K562 (cell line): ENCODE measurements at regions not wholly inside any gene's neighbourhood (a gene's known extent, or its start where the extent isn't known, plus 50 kb on each side); places are given as distances from the start of the nearest gene placed in this dataset.
"Not testable (repeated sequence)": the region's sequence is repeated elsewhere in the genome, so short reads cannot be mapped to it uniquely, and the experiment has no call there.

Experiments
- ATAC-seq: fragments of 200-7000 bp; cut with Tn5 transposase; 3 replicates; pipeline ENCODE4 v1.9.1; 2020; ENCODE audit warnings: moderate library complexity
- BruUV-seq: library from RNA; stranded (reverse); fragments of 400-500 nt; replicated peaks from 2 replicates; lab custom pipeline; 2021; lab: Mats Ljungman, UMichigan
- CTCF ChIA-PET: fragments of 300-600 bp; formaldehyde crosslinking; extraction: SDS; loops from one replicate; lab custom pipeline; 2021; ENCODE audit warnings: low intra/inter-chr PET ratio; lab: Yijun Ruan, JAX
- POLR2A ChIA-PET: fragments of 300-600, 350-650 bp; sonication (Branson Sonifier 250); formaldehyde crosslinking; extraction: SDS; loops from one replicate; lab custom pipeline; 2021; ENCODE audit warnings: antibody characterized with exemption, inconsistent platforms; lab: Yijun Ruan, JAX
- DNase-seq, 4 experiments: peaks; one replicate each; pipeline versions ENCODE4 v3.0.0 to v3.0.0-alpha.2; 2011 to 2018; ENCODE audit warnings: low spot score in 3 of 4, mixed read lengths in 3 of 4; ENCODE audit errors: extremely low read depth in 1 of 4
- FAIRE-seq: peaks from 2 replicates; lab custom pipeline; 2011; peaks lifted over from hg19 to GRCh38; lab: Jason Lieb, UNC
- H2AFZ ChIP-seq: 2 replicates; pipeline ENCODE4 v1.6.0; 2011; ENCODE audit warnings: low read depth, low read length, control low read depth, inconsistent platforms
- H3K27ac ChIP-seq: fragments of 200-600 bp; 3 replicates; pipeline ENCODE4 v1.8.0; 2011; ENCODE audit warnings: low read depth, mild to moderate bottlenecking, control low read depth, inconsistent platforms, low read length, moderate library complexity, mixed read lengths; ENCODE audit errors: extremely low read depth
- H3K27me3 ChIP-seq, 2 experiments: fragments of 300-600 bp in 1 of 2; 2 replicates in 1 of 2; 3 replicates in 1 of 2; pipeline versions ENCODE4 v1.6.0 to v1.8.0; 2011; ENCODE audit warnings: inconsistent platforms in 2 of 2, low read length in 2 of 2, mild to moderate bottlenecking in 1 of 2, mixed read lengths in 1 of 2, moderate library complexity in 1 of 2; ENCODE audit not compliant: control insufficient read depth in 2 of 2, insufficient read depth in 2 of 2
- H3K36me3 ChIP-seq: fragments of 300-600 bp; 3 replicates; pipeline ENCODE4 v1.8.0; 2011; ENCODE audit warnings: mild to moderate bottlenecking, low read length, inconsistent platforms; ENCODE audit not compliant: control insufficient read depth, insufficient read depth
- H3K4me1 ChIP-seq, 2 experiments: fragments of 200-600 bp in 1 of 2; replicated peaks in 1 of 2; 2 replicates in 1 of 2; 3 replicates in 1 of 2; pipeline versions ENCODE4 v1.5.1 to v1.8.0; 2011; ENCODE audit warnings: inconsistent platforms in 2 of 2, low read length in 2 of 2, mild to moderate bottlenecking in 1 of 2, mixed read lengths in 1 of 2, moderate library complexity in 1 of 2; ENCODE audit not compliant: control insufficient read depth in 2 of 2, insufficient read depth in 2 of 2
- H3K4me2 ChIP-seq: 2 replicates; pipeline ENCODE4 v1.6.1; 2011; ENCODE audit warnings: low read length, control low read depth, inconsistent platforms, mixed read lengths; ENCODE audit not compliant: insufficient read depth
- H3K4me3 ChIP-seq: fragments of 200-600 bp; sonication (generic), shearing (Covaris generic); 2 replicates; pipeline ENCODE4 v1.5.1; 2016; ENCODE audit warnings: control low read depth, inconsistent platforms
- H3K79me2 ChIP-seq: fragments of 200-600 bp; 3 replicates; pipeline ENCODE4 v1.8.0; 2011; ENCODE audit warnings: low read length, inconsistent platforms; ENCODE audit not compliant: control insufficient read depth, insufficient read depth
- H3K9ac ChIP-seq, 2 experiments: 2 replicates each; pipeline versions ENCODE4 v1.6.0 to v1.6.1; 2011; ENCODE audit warnings: low read depth in 2 of 2, low read length in 2 of 2, control low read depth in 1 of 2, inconsistent platforms in 1 of 2, mild to moderate bottlenecking in 1 of 2, mixed read lengths in 1 of 2; ENCODE audit not compliant: insufficient read depth in 1 of 2
- H3K9me1 ChIP-seq: one replicate; pipeline ENCODE4 v1.6.0; 2011; ENCODE audit warnings: inconsistent platforms, mild to moderate bottlenecking, low read length, moderate library complexity; ENCODE audit not compliant: control insufficient read depth, insufficient read depth
- H3K9me3 ChIP-seq: replicated peaks from 2 replicates; pipeline ENCODE4 v1.5.1; 2011; ENCODE audit warnings: low read depth, low read length, inconsistent platforms; ENCODE audit not compliant: control insufficient read depth, insufficient read depth
- H4K20me1 ChIP-seq: replicated peaks from 2 replicates; pipeline ENCODE4 v1.6.1; 2011; ENCODE audit warnings: low read length, inconsistent platforms, mixed read lengths; ENCODE audit not compliant: control insufficient read depth, insufficient read depth
- RAD21 ChIP-seq, 2 experiments: fragments of 250-450 bp in 1 of 2; fragments of 450-650 bp in 1 of 2; sonication (Bioruptor Pico) in 1 of 2; formaldehyde crosslinking in 1 of 2; IDR thresholded peaks in 1 of 2; conservative IDR thresholded peaks in 1 of 2; 2 replicates each; pipeline versions ENCODE4 v1.4.0 to v1.8.0; 2020 to 2022; ENCODE audit warnings: mild to moderate bottlenecking in 2 of 2, moderate library complexity in 1 of 2
- RNF2 ChIP-seq: sonication (generic); IDR thresholded peaks from 2 replicates; pipeline ENCODE4 v1.6.1; 2016
- whole genome bisulfite sequencing: fragments of 100-300 bp; shearing (Covaris generic); methylation state at CpG from one replicate; pipeline ENCODE4 v1.1.6; 2016; ENCODE audit warnings: low coverage, mixed read lengths; ENCODE audit not compliant: insufficient coverage; ENCODE audit errors: missing lambda C conversion rate; 5-methylcytosine and 5-hydroxymethylcytosine counted together
- in situ Hi-C: fragments of 300-500 bp; cut with MboI; formaldehyde crosslinking; loops from 4 replicates; pipeline ENCODE4 v1.15.0; 2018; ENCODE audit warnings: inconsistent platforms, mixed read lengths
- intact Hi-C: fragments of 100-400 bp; cut with micrococcal nuclease; formaldehyde crosslinking; loops from 2 replicates; pipeline ENCODE4 v1.14.2; 2022
- TF ChIP-seq, protein P1 (sequence below): fragments of 250-450 bp; sonication (Bioruptor Pico); IDR thresholded peaks from 2 replicates; pipeline ENCODE4 v1.4.0; 2020; ENCODE audit warnings: mild to moderate bottlenecking, moderate library complexity

DNA sequence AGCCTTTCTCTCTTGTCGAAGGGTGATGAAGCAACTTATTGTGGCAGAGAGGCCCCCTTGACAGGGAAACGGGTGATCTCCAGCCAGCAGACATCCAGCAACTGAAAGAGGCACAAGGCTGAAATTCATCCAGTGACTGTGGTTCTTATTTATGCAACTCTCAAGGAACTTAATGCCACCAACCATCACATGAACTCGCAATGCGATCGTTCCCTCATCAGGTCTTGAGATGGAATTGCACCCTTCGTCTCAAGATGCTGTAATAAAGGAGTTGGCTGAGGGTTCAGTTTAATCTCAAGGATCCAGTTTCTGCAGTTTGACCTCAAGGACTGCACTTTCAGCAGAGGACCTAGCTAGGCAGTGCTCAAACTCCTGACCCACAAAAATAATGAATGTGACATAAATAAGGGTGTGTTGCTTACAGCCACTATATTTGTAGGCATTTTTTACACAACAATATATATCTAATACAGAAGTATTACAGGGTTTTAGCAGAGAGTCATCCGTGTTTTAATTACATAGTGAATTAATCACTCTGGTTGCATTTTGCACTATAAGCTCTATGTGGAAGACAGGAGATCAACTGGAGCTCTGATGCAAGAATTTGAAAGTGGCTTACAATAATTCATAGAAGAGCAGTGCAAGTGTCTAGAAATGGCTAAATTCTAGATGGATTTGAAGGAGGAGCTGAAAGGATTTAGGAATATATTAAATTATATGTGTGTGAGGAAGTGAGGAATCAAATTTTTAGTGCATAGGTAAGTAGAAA lies 957.8 kb upstream of the CTNND2 start:
- Histone ChIP-seq H3K9me3 (no peaks in the 10 kb centered on the region), H3K27ac (no peak overlapping the region), H3K79me2 (no peaks in the 10 kb centered on the region), H3K4me1 (no peaks in the 10 kb centered on the region), H3K4me3 (no peak overlapping the region), H3K4me2 (no peak overlapping the region), H3K9ac (no peak overlapping the region), H3K27me3 (no peaks in the 10 kb centered on the region), H3K36me3 (no peaks in the 10 kb centered on the region), H4K20me1 (no peaks in the 10 kb centered on the region), H2AFZ (no peak overlapping the region), H3K9me1 (no peaks in the 10 kb centered on the region)
- FAIRE-seq: no peak
- 4% methylated on average over 7 of the region's 7 CpGs for WGBS
- intact Hi-C loops: no loop called here
- TF ChIP-seq, protein P1, sequence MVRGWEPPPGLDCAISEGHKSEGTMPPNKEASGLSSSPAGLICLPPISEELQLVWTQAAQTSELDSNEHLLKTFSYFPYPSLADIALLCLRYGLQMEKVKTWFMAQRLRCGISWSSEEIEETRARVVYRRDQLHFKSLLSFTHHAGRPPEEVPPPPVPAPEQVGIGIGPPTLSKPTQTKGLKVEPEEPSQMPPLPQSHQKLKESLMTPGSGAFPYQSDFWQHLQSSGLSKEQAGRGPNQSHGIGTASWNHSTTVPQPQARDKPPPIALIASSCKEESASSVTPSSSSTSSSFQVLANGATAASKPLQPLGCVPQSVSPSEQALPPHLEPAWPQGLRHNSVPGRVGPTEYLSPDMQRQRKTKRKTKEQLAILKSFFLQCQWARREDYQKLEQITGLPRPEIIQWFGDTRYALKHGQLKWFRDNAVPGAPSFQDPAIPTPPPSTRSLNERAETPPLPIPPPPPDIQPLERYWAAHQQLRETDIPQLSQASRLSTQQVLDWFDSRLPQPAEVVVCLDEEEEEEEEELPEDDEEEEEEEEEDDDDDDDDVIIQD: no peak
- TF ChIP-seq RNF2 (no peak), RAD21 (CRISPR knock-in tag; conservative IDR thresholded peaks at IDR 0.05 in 1 of 2, IDR thresholded peaks at IDR 0.05 in 1 of 2) (peak in 1 of 2 experiments; percentile 20; a peak in 1 of 4 replicates)
- CTCF ChIA-PET: no interaction called here
- no peak for ATAC-seq
- DNase-seq: no peak
- no TSS peak for BruUV-seq
- in situ Hi-C loops: no loop called here
- POLR2A ChIA-PET: no interaction called here

GRCh38 chr5:12856105-12856504 lies 951.9 kb upstream of the CTNND2 start:
- BruUV-seq, ATAC-seq, H3K4me1 ChIP-seq, H2AFZ ChIP-seq, H3K79me2 ChIP-seq, FAIRE-seq, H3K4me3 ChIP-seq, H4K20me1 ChIP-seq, intact Hi-C loops, H3K9ac ChIP-seq, H3K9me3 ChIP-seq, H3K36me3 ChIP-seq, H3K9me1 ChIP-seq, H3K27me3 ChIP-seq, POLR2A ChIA-PET, in situ Hi-C loops, DNase-seq, CTCF ChIA-PET, H3K4me2 ChIP-seq, H3K27ac ChIP-seq: not testable (repeated sequence)
- 0% methylated on average over 1 of the region's 1 CpG for WGBS
